GM08714 (cell line): ENCODE measurements at regions not wholly inside any gene's neighbourhood (a gene's known extent, or its start where the extent isn't known, plus 50 kb on each side); places are given as distances from the start of the nearest gene placed in this dataset.

Experiments
- H3K4me3 ChIP-seq: fragments of 200-500 bp; sonication (Bioruptor generic); 2 replicates; pipeline ENCODE4 v1.5.1; 2014; ENCODE audit warnings: mild to moderate bottlenecking, low read length, inconsistent platforms
- ZNF274 ChIP-seq: IDR thresholded peaks from 2 replicates; pipeline ENCODE4 v1.6.1; 2012; ENCODE audit warnings: mild to moderate bottlenecking, low read depth, low read length

- no peak for TF ChIP-seq ZNF274
- no peak overlapping the region for H3K4me3 ChIP-seq
Measured at GRCh38 chr17:51512220-51512907, 252.0 kb downstream of the UTP18 start.

- H3K4me3 ChIP-seq: no peak overlapping the region
- TF ChIP-seq ZNF274: no peak
Measured at GRCh38 chr17:51516924-51517323, 256.6 kb downstream of the UTP18 start.

GRCh38 chr17:51524524-51524923, 264.2 kb downstream of the UTP18 start:
- no peak for TF ChIP-seq ZNF274

GRCh38 chr17:51526507-51526906, 266.2 kb downstream of the UTP18 start:
- no peak overlapping the region for H3K4me3 ChIP-seq
- no peak for TF ChIP-seq ZNF274

More at GRCh38 chr17:51524524-51524923, 264.2 kb downstream of the UTP18 start:
- no peak overlapping the region for H3K4me3 ChIP-seq

GRCh38 chr17:51527225-51527982, 267.1 kb downstream of the UTP18 start:
- H3K4me3 ChIP-seq: no peak overlapping the region
- no peak for TF ChIP-seq ZNF274

- no peak for TF ChIP-seq ZNF274
- no peak overlapping the region for H3K4me3 ChIP-seq
Measured at GRCh38 chr17:51528111-51528510, 267.8 kb downstream of the UTP18 start.

- no peak for TF ChIP-seq ZNF274
Measured at GRCh38 chr17:51533219-51533618, 272.9 kb downstream of the UTP18 start.

GRCh38 chr17:51533821-51534220, 273.5 kb downstream of the UTP18 start:
- TF ChIP-seq ZNF274: no peak

More at GRCh38 chr17:51533219-51533618, 272.9 kb downstream of the UTP18 start:
- H3K4me3 ChIP-seq: no peak overlapping the region

GRCh38 chr17:51536627-51537026, 276.3 kb downstream of the UTP18 start:
- TF ChIP-seq ZNF274: no peak
- no peak overlapping the region for H3K4me3 ChIP-seq

More at GRCh38 chr17:51533821-51534220, 273.5 kb downstream of the UTP18 start:
- no peak overlapping the region for H3K4me3 ChIP-seq

- no peak overlapping the region for H3K4me3 ChIP-seq
- no peak for TF ChIP-seq ZNF274
Measured at GRCh38 chr17:51537996-51538550, 277.7 kb downstream of the UTP18 start.

GRCh38 chr17:51540151-51540550, 279.8 kb downstream of the UTP18 start:
- H3K4me3 ChIP-seq: no peak overlapping the region
- TF ChIP-seq ZNF274: no peak

GRCh38 chr17:51541215-51541614, 280.9 kb downstream of the UTP18 start:
- H3K4me3 ChIP-seq: no peak overlapping the region
- no peak for TF ChIP-seq ZNF274

- TF ChIP-seq ZNF274: no peak
Measured at GRCh38 chr17:51546114-51546513, 285.8 kb downstream of the UTP18 start.

GRCh38 chr17:51548125-51548524, 287.8 kb downstream of the UTP18 start:
- no peak overlapping the region for H3K4me3 ChIP-seq
- no peak for TF ChIP-seq ZNF274

More at GRCh38 chr17:51546114-51546513, 285.8 kb downstream of the UTP18 start:
- H3K4me3 ChIP-seq: no peak overlapping the region

- TF ChIP-seq ZNF274: no peak
- no peak overlapping the region for H3K4me3 ChIP-seq
Measured at GRCh38 chr17:51555153-51555552, 294.8 kb downstream of the UTP18 start.

- no peak overlapping the region for H3K4me3 ChIP-seq
- no peak for TF ChIP-seq ZNF274
Measured at GRCh38 chr17:51559778-51560177, 299.4 kb downstream of the UTP18 start.
